ENCODE measurements at regions not wholly inside any gene's neighbourhood (a gene's known extent, or its start where the extent isn't known, plus 50 kb on each side); places are given as distances from the start of the nearest gene placed in this dataset.

- Histone ChIP-seq H3K27ac (replicated peaks) (no peak overlapping the region), H3K27me3 (ENCODE audit: insufficient read depth, poor library complexity, severe bottlenecking) (no peaks in the 10 kb centered on the region), H3K4me3 (replicated peaks; ENCODE audit: insufficient read depth, low read length) (no peak overlapping the region)
- TF ChIP-seq SPI1 (IDR thresholded peaks at IDR 0.05; ENCODE audit: borderline replicate concordance, low read depth) (no peak), CTCF (IDR thresholded peaks at IDR 0.05; ENCODE audit: insufficient read depth, low read length) (no peak), POLR2AphosphoS5 (IDR thresholded peaks at IDR 0.05; ENCODE audit: low read depth) (no peak)
- no peak for DNase-seq (ENCODE audit: low read depth in 1 of 2, low spot score in 1 of 2)
Observed at GRCh38 chr9:85115473-85115872, 445.9 kb downstream of the NTRK2 start.

GRCh38 chr9:85114799-85115198 is 445.3 kb downstream of the NTRK2 start:
- H3K4me3 ChIP-seq (replicated peaks; ENCODE audit: insufficient read depth, low read length), result no peak overlapping the region
- DNase-seq (ENCODE audit: low read depth in 1 of 2, low spot score in 1 of 2), result no peak
- TF ChIP-seq POLR2AphosphoS5 (IDR thresholded peaks at IDR 0.05; ENCODE audit: low read depth) (no peak), SPI1 (IDR thresholded peaks at IDR 0.05; ENCODE audit: borderline replicate concordance, low read depth) (no peak), REST (IDR thresholded peaks at IDR 0.05; ENCODE audit: insufficient replicate concordance, low read depth) (no peak), CTCF (IDR thresholded peaks at IDR 0.05; ENCODE audit: insufficient read depth, low read length) (no peak), GABPA (IDR thresholded peaks at IDR 0.05; ENCODE audit: low read depth) (no peak)
- H3K27me3 ChIP-seq (ENCODE audit: insufficient read depth, poor library complexity, severe bottlenecking), result no peaks in the 10 kb centered on the region
- no peak overlapping the region for H3K27ac ChIP-seq (replicated peaks)

- DNase-seq (ENCODE audit: low read depth in 1 of 2, low spot score in 1 of 2), result no peak
- H3K4me3 ChIP-seq (replicated peaks; ENCODE audit: insufficient read depth, low read length), result no peak overlapping the region
- H3K27me3 ChIP-seq (ENCODE audit: insufficient read depth, poor library complexity, severe bottlenecking), result peaks cover 3% of the 10 kb centered on the region
- no peak overlapping the region for H3K27ac ChIP-seq (replicated peaks)
- no peak for TF ChIP-seq GABPA (IDR thresholded peaks at IDR 0.05; ENCODE audit: low read depth)
- TF ChIP-seq SPI1 (IDR thresholded peaks at IDR 0.05; ENCODE audit: borderline replicate concordance, low read depth), result no peak
- no peak for TF ChIP-seq CTCF (IDR thresholded peaks at IDR 0.05; ENCODE audit: insufficient read depth, low read length)
- no peak for TF ChIP-seq REST (IDR thresholded peaks at IDR 0.05; ENCODE audit: insufficient replicate concordance, low read depth)
- no peak for TF ChIP-seq POLR2AphosphoS5 (IDR thresholded peaks at IDR 0.05; ENCODE audit: low read depth)
Observed at GRCh38 chr9:85112933-85113418, 443.4 kb downstream of the NTRK2 start.

GRCh38 chr9:85112391-85112790 is 442.9 kb downstream of the NTRK2 start:
- Histone ChIP-seq H3K27me3 (ENCODE audit: insufficient read depth, poor library complexity, severe bottlenecking) (peaks cover 3% of the 10 kb centered on the region), H3K27ac (replicated peaks) (no peak overlapping the region), H3K4me3 (replicated peaks; ENCODE audit: insufficient read depth, low read length) (no peak overlapping the region)
- DNase-seq (ENCODE audit: low read depth in 1 of 2, low spot score in 1 of 2), result no peak
- no peak for TF ChIP-seq SPI1 (IDR thresholded peaks at IDR 0.05; ENCODE audit: borderline replicate concordance, low read depth)
- no peak for TF ChIP-seq REST (IDR thresholded peaks at IDR 0.05; ENCODE audit: insufficient replicate concordance, low read depth)
- no peak for TF ChIP-seq CTCF (IDR thresholded peaks at IDR 0.05; ENCODE audit: insufficient read depth, low read length)
- TF ChIP-seq POLR2AphosphoS5 (IDR thresholded peaks at IDR 0.05; ENCODE audit: low read depth), result no peak
- TF ChIP-seq GABPA (IDR thresholded peaks at IDR 0.05; ENCODE audit: low read depth), result no peak

Measured in HL-60 (cell line).